ENCODE measurements at regions not wholly inside any gene's neighbourhood (a gene's known extent, or its start where the extent isn't known, plus 50 kb on each side); places are given as distances from the start of the nearest gene placed in this dataset.
"Not testable (repeated sequence)": the region's sequence is repeated elsewhere in the genome, so short reads cannot be mapped to it uniquely, and the experiment has no call there.

DNA sequence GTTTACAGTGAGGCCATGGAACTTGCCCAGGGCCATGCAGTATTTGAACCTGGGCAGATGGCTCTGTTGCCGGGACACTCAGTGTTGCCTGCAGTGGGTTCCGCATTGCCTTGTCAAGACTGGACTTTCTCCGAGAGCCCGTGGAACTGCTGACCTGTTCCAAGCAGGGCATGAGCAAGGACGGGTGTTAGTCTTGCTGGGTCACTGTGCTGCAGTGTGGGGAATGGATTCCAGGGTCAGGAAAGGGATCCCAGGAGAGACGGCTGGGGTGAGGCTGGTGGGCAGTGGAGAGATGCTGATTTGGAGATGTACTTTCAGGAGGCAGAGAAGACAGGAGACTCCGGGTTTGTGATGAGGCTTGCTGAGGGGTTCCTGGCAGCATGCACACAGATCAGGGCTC lies 348.7 kb upstream of the HS6ST1 start:
- no peak overlapping the region for H3K4me3 ChIP-seq
- H3K27me3 ChIP-seq: no peaks in the 10 kb centered on the region
- H3K36me3 ChIP-seq: no peaks in the 10 kb centered on the region
- peaks cover 0 to 5% (median 0%) of the 10 kb centered on the region in 4 donors for H3K9me3 ChIP-seq
- no peak for DNase-seq (ENCODE audit: low spot score in 2 of 2)
- WGBS, 2 donors: 85 to 87% methylated on average over 6 to 7 of the region's 7 CpGs
- no peak overlapping the region for H3K27ac ChIP-seq
- no peaks in the 10 kb centered on the region for H3K4me1 ChIP-seq
- TF ChIP-seq, protein P1, sequence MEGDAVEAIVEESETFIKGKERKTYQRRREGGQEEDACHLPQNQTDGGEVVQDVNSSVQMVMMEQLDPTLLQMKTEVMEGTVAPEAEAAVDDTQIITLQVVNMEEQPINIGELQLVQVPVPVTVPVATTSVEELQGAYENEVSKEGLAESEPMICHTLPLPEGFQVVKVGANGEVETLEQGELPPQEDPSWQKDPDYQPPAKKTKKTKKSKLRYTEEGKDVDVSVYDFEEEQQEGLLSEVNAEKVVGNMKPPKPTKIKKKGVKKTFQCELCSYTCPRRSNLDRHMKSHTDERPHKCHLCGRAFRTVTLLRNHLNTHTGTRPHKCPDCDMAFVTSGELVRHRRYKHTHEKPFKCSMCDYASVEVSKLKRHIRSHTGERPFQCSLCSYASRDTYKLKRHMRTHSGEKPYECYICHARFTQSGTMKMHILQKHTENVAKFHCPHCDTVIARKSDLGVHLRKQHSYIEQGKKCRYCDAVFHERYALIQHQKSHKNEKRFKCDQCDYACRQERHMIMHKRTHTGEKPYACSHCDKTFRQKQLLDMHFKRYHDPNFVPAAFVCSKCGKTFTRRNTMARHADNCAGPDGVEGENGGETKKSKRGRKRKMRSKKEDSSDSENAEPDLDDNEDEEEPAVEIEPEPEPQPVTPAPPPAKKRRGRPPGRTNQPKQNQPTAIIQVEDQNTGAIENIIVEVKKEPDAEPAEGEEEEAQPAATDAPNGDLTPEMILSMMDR (IDR thresholded peaks at IDR 0.05): no peak
- TF ChIP-seq EP300 (IDR thresholded peaks at IDR 0.05) (no peak), POLR2A (IDR thresholded peaks at IDR 0.05) (no peak)

DNA sequence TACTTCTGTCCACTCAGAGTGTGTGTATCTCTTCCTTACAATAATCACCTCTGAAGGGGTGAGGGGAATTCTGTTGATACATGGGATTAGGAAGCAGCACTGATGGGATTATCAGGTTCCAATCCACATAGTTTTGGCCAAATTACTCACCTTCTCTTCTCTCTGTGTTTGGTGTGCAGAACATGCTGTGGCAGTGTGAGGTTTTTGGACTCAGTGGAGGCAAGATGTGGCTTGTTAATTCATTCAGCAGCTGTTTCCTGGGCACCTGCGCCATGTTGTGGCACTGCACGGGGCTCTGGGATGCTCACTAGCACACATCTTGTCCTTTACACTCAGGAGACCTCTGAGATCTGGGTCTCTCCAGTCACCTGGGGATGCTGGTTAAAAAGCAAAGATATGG lies 350.3 kb upstream of the HS6ST1 start:
- no peak for DNase-seq (ENCODE audit: low spot score in 2 of 2)
- no peaks in the 10 kb centered on the region for H3K36me3 ChIP-seq
- no peaks in the 10 kb centered on the region for H3K27me3 ChIP-seq
- no peak overlapping the region for H3K4me3 ChIP-seq
- H3K27ac ChIP-seq: no peak overlapping the region
- peaks cover 0 to 8% (median 0%) of the 10 kb centered on the region in 4 donors for H3K9me3 ChIP-seq
- WGBS, 2 donors: 84 to 93% methylated on average over 2 of the region's 2 CpGs
- H3K4me1 ChIP-seq: no peaks in the 10 kb centered on the region
- TF ChIP-seq EP300 (IDR thresholded peaks at IDR 0.05) (no peak), POLR2A (IDR thresholded peaks at IDR 0.05) (no peak)
- TF ChIP-seq, protein P1 (IDR thresholded peaks at IDR 0.05): no peak

DNA sequence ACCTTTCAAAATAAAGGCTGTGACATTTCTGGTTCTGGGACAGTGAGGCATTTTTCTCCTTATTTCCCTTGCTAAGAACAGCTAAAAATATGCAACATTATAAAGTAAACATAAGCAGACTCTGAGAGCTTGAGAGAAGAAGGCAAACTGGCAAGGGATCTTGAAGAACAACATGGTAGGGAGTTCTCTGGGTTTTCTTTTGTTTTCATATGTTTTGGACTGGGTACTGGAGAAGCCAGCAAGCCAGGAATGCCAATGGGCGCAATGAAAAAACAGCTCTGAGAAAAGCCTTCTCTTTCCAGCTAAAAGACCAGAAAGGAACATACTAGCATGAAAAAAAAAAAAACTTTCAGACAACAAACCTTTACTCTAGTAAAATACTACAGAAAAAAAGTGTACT lies 351.4 kb upstream of the HS6ST1 start:
- H3K4me1 ChIP-seq: no peaks in the 10 kb centered on the region
- no peak overlapping the region for H3K4me3 ChIP-seq
- H3K9me3 ChIP-seq: peaks cover 0 to 12% (median 0%) of the 10 kb centered on the region in 4 donors
- 89 to 97% methylated on average over 1 of the region's 1 CpG for WGBS, 2 donors
- no peaks in the 10 kb centered on the region for H3K36me3 ChIP-seq
- DNase-seq (ENCODE audit: low spot score in 2 of 2): no peak
- no peaks in the 10 kb centered on the region for H3K27me3 ChIP-seq
- no peak for TF ChIP-seq POLR2A (IDR thresholded peaks at IDR 0.05)
- TF ChIP-seq, protein P1 (IDR thresholded peaks at IDR 0.05): no peak
- no peak for TF ChIP-seq EP300 (IDR thresholded peaks at IDR 0.05)
- no peak overlapping the region for H3K27ac ChIP-seq

DNA sequence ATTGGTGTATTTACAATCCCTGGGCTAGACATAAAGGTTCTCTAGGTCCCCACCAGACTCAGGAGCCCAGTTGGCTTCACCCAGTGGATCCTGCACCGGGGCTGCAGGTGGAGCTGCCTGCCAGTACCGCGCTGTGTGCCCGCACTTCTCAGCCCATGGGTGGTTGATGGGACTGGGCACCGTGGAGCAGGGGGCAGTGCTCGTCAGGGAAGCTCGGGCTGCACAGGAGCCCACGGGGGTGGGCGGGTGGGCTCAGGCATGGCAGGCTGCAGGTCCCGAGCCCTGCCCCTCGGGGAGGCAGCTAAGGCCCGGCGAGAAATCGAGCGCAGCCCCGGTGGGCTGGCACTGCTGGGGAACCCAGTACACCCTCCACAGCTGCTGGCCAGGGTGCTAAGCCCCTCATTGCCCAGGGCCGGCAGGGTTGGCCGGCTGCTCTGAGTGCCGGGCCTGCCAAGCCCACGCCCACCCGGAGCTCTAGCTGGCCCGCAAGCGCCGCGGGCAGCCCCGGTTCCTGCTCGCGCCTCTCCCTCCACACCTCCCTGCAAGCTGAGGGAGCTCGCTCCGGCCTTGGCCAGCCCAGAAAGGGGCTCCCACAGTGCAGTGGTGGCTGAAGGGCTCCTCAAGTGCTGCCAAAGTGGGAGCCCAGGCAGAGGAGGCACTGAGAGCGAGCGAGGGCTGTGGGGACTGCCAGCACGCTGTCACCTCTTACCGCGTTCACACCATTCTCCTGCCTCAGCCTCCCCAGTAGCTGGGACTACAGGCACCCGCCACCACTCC lies 353.5 kb upstream of the HS6ST1 start:
- H3K4me3 ChIP-seq; H3K4me1 ChIP-seq; H3K36me3 ChIP-seq; H3K27me3 ChIP-seq; DNase-seq (ENCODE audit: low spot score in 2 of 2); H3K27ac ChIP-seq: not testable (repeated sequence)
- peaks cover 0 to 16% (median 0%) of the 10 kb centered on the region in 4 donors for H3K9me3 ChIP-seq
- WGBS, 2 donors: 88 to 96% methylated on average over 22 to 23 of the region's 36 CpGs

DNA sequence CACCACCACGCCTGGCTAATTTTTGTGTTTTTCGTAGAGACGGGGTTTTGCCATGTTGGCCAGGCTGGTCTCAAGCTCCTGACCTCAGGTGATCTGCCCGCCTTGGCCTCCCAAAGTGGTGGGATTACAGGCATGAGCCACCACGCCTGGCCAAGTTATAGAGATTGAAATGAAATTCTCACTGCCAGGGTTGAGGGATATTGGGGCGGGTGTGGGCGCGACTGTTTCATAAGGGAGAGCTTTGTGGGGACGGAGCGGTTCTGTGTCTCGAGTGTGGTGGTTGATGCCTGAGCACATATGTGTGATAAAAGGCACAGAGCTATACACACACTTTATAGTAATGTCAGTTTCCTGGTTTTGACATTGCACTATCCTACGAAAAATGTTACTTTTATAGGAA lies 361.0 kb upstream of the HS6ST1 start:
- not testable (repeated sequence) for H3K36me3 ChIP-seq; H3K4me1 ChIP-seq; H3K4me3 ChIP-seq; DNase-seq (ENCODE audit: low spot score in 2 of 2); H3K27me3 ChIP-seq; H3K27ac ChIP-seq; H3K9me3 ChIP-seq
- 92 to 93% methylated on average over 12 of the region's 12 CpGs for WGBS, 2 donors

DNA sequence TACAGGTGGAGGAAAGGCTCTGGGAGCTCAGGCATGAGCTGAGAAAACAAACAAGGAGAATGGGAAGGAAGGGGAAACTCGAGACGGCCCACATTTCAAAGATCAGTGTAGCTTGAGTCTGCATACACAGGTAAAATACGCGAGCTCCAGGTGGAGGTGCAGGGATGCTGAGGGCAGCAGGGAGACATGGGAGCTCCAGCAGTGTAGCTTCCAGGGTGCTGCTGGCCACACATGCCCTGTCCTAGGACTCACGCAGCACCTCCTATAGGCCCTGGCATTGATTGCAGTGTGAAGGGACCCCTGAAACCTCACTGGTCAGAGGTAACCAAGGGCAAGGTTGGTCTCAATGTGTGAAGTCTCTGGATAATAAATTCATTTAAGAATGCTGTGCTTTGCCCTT lies 362.8 kb upstream of the HS6ST1 start:
- 70 to 80% methylated on average over 5 of the region's 5 CpGs for WGBS, 2 donors
- no peaks in the 10 kb centered on the region for H3K27me3 ChIP-seq
- no peaks in the 10 kb centered on the region for H3K9me3 ChIP-seq
- H3K36me3 ChIP-seq: no peaks in the 10 kb centered on the region
- TF ChIP-seq POLR2A (IDR thresholded peaks at IDR 0.05) (no peak), EP300 (IDR thresholded peaks at IDR 0.05) (no peak)
- TF ChIP-seq, protein P1 (IDR thresholded peaks at IDR 0.05): no peak
- H3K4me3 ChIP-seq: no peak overlapping the region
- H3K4me1 ChIP-seq: no peaks in the 10 kb centered on the region
- no peak for DNase-seq (ENCODE audit: low spot score in 2 of 2)
- H3K27ac ChIP-seq: no peak overlapping the region
